CD8-positive, alpha-beta memory T cell (primary cell): ENCODE measurements at regions not wholly inside any gene's neighbourhood (a gene's known extent, or its start where the extent isn't known, plus 50 kb on each side); places are given as distances from the start of the nearest gene placed in this dataset.

Source experiments
- CTCF ChIA-PET: fragments of 350-600 bp; sonication (Branson Sonifier 250); formaldehyde crosslinking; loops from one replicate; lab custom pipeline; 2021; ENCODE audit warnings: antibody characterized with exemption; lab: Charles Lee
- POLR2A ChIA-PET: fragments of 350-600 bp; sonication (Branson Sonifier 250); formaldehyde crosslinking; loops from one replicate; lab custom pipeline; 2021; ENCODE audit warnings: antibody characterized with exemption; lab: Charles Lee
- DNase-seq, 5 donors: peaks; one replicate each; pipeline versions ENCODE4 v3.0.0 to v3.0.0-alpha.2; 2020 to 2022; ENCODE audit warnings: mixed read lengths in 1 of 5
- H3K27ac ChIP-seq: one replicate; pipeline ENCODE4 v1.7.0; 2013; ENCODE audit warnings: low read depth, mild to moderate bottlenecking, low read length, moderate library complexity
- H3K27me3 ChIP-seq: 2 replicates; pipeline ENCODE4 v1.7.0; 2013; ENCODE audit warnings: low read length, mild to moderate bottlenecking; ENCODE audit not compliant: insufficient read depth, poor library complexity, severe bottlenecking
- H3K36me3 ChIP-seq: 2 replicates; pipeline ENCODE4 v1.7.0; 2013; ENCODE audit warnings: mild to moderate bottlenecking, low read length, moderate library complexity; ENCODE audit not compliant: insufficient read depth
- H3K4me1 ChIP-seq: 2 replicates; pipeline ENCODE4 v1.7.0; 2013; ENCODE audit warnings: mild to moderate bottlenecking, low read length, moderate library complexity; ENCODE audit not compliant: insufficient read depth
- H3K4me3 ChIP-seq: 2 replicates; pipeline ENCODE4 v1.7.0; 2013; ENCODE audit warnings: mild to moderate bottlenecking, low read length
- H3K9me3 ChIP-seq: 2 replicates; pipeline ENCODE4 v1.7.0; 2013; ENCODE audit warnings: mild to moderate bottlenecking, low read length
- H3K27ac Mint-ChIP-seq, 8 donors: one replicate each; pipeline ENCODE4 v1.8.0; 2020 to 2021; ENCODE audit warnings: mixed read lengths in 8 of 8, mild to moderate bottlenecking in 6 of 8, inconsistent platforms in 3 of 8, moderate library complexity in 3 of 8
- H3K27me3 Mint-ChIP-seq, 2 donors: one replicate each; pipeline ENCODE4 v1.8.0; 2020 to 2021; ENCODE audit warnings: mixed read lengths in 2 of 2, mild to moderate bottlenecking in 1 of 2, moderate library complexity in 1 of 2
- H3K36me3 Mint-ChIP-seq, 3 donors: one replicate each; pipeline ENCODE4 v1.8.0; 2020 to 2021; ENCODE audit warnings: mixed read lengths in 3 of 3, inconsistent platforms in 1 of 3, mild to moderate bottlenecking in 1 of 3
- H3K4me1 Mint-ChIP-seq, 3 donors: one replicate each; pipeline ENCODE4 v1.8.0; 2020 to 2021; ENCODE audit warnings: mixed read lengths in 3 of 3, inconsistent platforms in 1 of 3, mild to moderate bottlenecking in 1 of 3
- H3K4me3 Mint-ChIP-seq, 7 donors: one replicate each; pipeline ENCODE4 v1.8.0; 2020 to 2021; ENCODE audit warnings: mixed read lengths in 7 of 7, mild to moderate bottlenecking in 6 of 7, moderate library complexity in 4 of 7, inconsistent platforms in 2 of 7
- H3K9me3 Mint-ChIP-seq, 5 donors: one replicate each; pipeline ENCODE4 v1.8.0; 2020 to 2022; ENCODE audit warnings: mixed read lengths in 5 of 5, mild to moderate bottlenecking in 3 of 5, moderate library complexity in 2 of 5, inconsistent platforms in 1 of 5

- Mint-ChIP-seq H3K27me3 (peaks cover 0 to 2% of the 10 kb centered on the region in 2 donors), H3K36me3 (no peaks in the 10 kb centered on the region), H3K9me3 (peaks cover 6 to 40% (median 11%) of the 10 kb centered on the region in 5 donors), H3K4me3 (no peak overlapping the region), H3K27ac (no peak overlapping the region), H3K4me1 (no peaks in the 10 kb centered on the region)
- Histone ChIP-seq H3K4me3 (no peak overlapping the region), H3K27ac (no peak overlapping the region), H3K27me3 (no peaks in the 10 kb centered on the region), H3K36me3 (no peaks in the 10 kb centered on the region), H3K4me1 (no peaks in the 10 kb centered on the region), H3K9me3 (no peaks in the 10 kb centered on the region)
- POLR2A ChIA-PET, result no interaction called here
- CTCF ChIA-PET, result no interaction called here
- DNase-seq, result no peak
These were observed 121.8 kb downstream of the RASSF9 start for GRCh38 chr12:85714425-85714824.

DNA sequence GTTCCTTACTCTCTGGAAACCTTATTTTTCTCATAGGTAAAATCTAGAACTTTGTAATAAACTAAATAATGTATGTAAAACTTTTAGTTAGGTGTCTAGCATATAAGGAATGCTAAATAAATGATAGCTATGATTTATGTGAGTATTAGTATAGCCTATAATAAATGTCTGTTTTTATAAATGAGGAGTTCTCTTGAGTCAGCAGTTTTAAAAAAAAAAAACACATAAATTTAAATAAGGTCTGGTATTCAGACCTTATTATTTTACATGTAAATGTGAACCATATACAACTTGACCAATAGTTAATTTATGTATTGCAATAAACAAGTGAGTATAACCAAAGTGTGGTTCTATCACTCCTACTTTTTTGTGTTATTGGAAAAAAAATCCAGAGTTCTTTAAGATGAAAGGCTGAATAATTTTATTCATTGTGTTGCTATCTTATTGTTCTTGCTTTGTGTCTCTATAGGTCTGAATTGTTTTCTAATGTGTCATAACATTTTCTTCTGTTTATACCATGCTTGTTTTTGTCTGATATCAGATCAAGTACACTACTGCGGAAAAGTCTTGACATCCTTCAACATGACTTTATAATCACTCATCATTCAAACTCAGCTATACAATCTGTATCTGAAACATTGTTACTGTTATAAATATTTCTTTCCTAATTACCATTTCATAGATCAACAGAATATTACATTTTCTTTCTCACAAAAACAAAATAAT is 115.7 kb downstream of the RASSF9 start:
- Histone ChIP-seq H3K27me3 (no peaks in the 10 kb centered on the region), H3K27ac (no peak overlapping the region), H3K36me3 (no peaks in the 10 kb centered on the region), H3K9me3 (no peaks in the 10 kb centered on the region), H3K4me3 (no peak overlapping the region), H3K4me1 (no peaks in the 10 kb centered on the region)
- no peak for DNase-seq
- Mint-ChIP-seq H3K4me3 (no peak overlapping the region), H3K9me3 (peaks cover 6 to 19% (median 10%) of the 10 kb centered on the region in 5 donors), H3K4me1 (no peaks in the 10 kb centered on the region), H3K36me3 (no peaks in the 10 kb centered on the region), H3K27ac (no peak overlapping the region), H3K27me3 (no peaks in the 10 kb centered on the region)
- POLR2A ChIA-PET, result no interaction called here
- CTCF ChIA-PET, result no interaction called here

DNA sequence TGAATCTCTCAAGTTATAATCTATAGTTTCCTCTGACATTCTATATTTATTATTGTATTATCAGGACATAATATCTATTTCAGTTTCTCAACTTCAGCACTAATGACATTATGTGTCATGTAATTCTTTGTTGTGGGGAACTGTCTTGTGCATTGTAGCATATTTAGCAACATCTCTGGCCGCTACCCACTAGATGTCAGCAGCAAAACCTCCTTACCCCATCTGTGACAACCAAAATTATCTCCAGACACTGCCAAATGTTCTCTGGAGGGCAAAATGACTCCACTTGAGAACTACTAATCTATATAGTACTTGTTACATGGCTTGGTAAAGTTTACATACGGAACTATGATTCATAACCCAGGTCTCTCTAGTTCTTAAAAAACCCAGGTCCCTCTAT is 110.2 kb downstream of the RASSF9 start:
- Histone ChIP-seq H3K4me3 (no peak overlapping the region), H3K27me3 (no peaks in the 10 kb centered on the region), H3K4me1 (no peaks in the 10 kb centered on the region), H3K36me3 (no peaks in the 10 kb centered on the region), H3K27ac (no peak overlapping the region), H3K9me3 (no peaks in the 10 kb centered on the region)
- Mint-ChIP-seq H3K36me3 (no peaks in the 10 kb centered on the region), H3K4me3 (no peak overlapping the region), H3K4me1 (no peaks in the 10 kb centered on the region), H3K27me3 (no peaks in the 10 kb centered on the region), H3K9me3 (peaks cover 0 to 20% (median 2%) of the 10 kb centered on the region in 5 donors), H3K27ac (no peak overlapping the region)
- DNase-seq, result no peak
- ChIA-PET CTCF (no interaction called here), POLR2A (no interaction called here)

DNA sequence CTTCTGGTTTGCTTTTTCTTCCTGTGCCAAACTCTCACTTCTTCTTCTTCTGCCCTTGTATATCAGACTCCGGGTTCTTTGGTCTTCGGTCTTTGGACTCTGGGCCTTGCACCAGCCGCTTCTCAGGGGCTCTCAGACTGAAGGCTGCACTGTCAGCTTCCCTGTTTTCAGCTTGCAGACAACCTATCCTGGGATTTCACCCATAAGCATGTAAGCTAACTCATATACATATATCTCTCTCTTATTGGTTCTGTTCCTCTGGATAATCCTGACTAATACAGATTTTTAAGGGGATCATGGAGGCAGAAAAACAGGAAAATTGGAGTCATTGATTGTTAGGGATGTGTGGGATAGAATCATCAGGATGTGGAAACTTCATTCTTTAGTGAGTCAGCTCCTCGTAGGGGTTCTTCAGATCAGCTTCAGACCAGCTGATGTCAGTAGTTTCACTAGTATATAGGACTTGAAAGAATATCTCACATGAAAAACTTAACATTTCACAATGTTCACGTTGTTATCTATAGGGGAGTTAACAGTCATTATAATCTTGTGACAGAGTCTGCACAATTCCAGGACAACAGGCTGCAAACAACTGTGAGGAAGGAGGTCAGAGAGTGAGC is 102.9 kb downstream of the RASSF9 start:
- Mint-ChIP-seq H3K4me3 (no peak overlapping the region), H3K9me3 (peaks cover 0 to 39% (median 5%) of the 10 kb centered on the region in 5 donors), H3K36me3 (no peaks in the 10 kb centered on the region), H3K27me3 (no peaks in the 10 kb centered on the region), H3K27ac (no peak overlapping the region), H3K4me1 (no peaks in the 10 kb centered on the region)
- DNase-seq, result no peak
- ChIA-PET POLR2A (no interaction called here), CTCF (no interaction called here)
- Histone ChIP-seq H3K36me3 (no peaks in the 10 kb centered on the region), H3K27me3 (no peaks in the 10 kb centered on the region), H3K4me1 (no peaks in the 10 kb centered on the region), H3K9me3 (no peaks in the 10 kb centered on the region), H3K27ac (no peak overlapping the region), H3K4me3 (no peak overlapping the region)

DNA sequence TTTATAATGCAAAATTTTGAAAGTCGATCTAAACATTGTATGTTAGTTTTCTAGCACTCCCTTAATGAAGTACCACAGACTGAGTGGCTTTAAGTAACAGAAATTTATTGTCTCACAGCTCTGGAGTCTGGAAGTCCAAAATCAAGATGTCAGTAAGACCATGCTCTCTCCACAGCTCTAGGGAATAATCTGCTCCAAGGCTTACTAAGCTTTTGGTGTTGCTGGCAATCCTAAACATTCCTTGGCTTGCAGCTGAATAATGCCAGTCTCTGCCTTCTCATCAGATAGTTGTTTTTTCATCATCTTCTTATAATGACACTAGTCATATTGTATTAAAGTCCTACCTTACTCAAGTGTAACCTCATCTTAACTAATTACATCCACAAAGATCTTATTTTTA is 102.2 kb downstream of the RASSF9 start:
- ChIA-PET CTCF (no interaction called here), POLR2A (no interaction called here)
- Histone ChIP-seq H3K4me1 (no peaks in the 10 kb centered on the region), H3K27me3 (no peaks in the 10 kb centered on the region), H3K36me3 (no peaks in the 10 kb centered on the region), H3K9me3 (no peaks in the 10 kb centered on the region), H3K27ac (no peak overlapping the region), H3K4me3 (no peak overlapping the region)
- Mint-ChIP-seq H3K36me3 (no peaks in the 10 kb centered on the region), H3K4me1 (no peaks in the 10 kb centered on the region), H3K9me3 (peaks cover 0 to 43% (median 4%) of the 10 kb centered on the region in 5 donors), H3K4me3 (no peak overlapping the region), H3K27me3 (no peaks in the 10 kb centered on the region), H3K27ac (no peak overlapping the region)
- no peak for DNase-seq

DNA sequence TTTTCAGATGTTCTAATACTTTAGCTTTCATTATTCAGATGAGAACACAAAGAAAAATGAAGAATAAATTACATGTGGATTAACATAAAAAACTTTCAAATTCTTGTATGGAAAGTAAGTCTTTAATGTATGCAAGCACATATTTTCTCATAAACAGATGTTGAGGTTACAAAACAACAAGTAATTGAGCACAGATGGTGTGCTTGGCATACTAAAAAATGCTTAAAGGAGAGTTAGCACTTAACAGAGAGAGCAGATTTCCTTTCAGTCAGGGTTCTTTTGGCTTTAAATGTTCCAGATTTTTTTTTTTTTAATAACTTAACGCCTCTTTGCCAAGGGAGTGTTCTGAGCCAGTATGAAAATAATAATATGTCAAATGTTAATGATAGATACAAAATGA is 96.0 kb downstream of the RASSF9 start:
- Mint-ChIP-seq H3K9me3 (peaks cover 0 to 12% (median 5%) of the 10 kb centered on the region in 5 donors), H3K27me3 (no peaks in the 10 kb centered on the region), H3K4me1 (no peaks in the 10 kb centered on the region), H3K27ac (no peak overlapping the region), H3K4me3 (no peak overlapping the region), H3K36me3 (no peaks in the 10 kb centered on the region)
- Histone ChIP-seq H3K27ac (no peak overlapping the region), H3K9me3 (no peaks in the 10 kb centered on the region), H3K36me3 (no peaks in the 10 kb centered on the region), H3K27me3 (no peaks in the 10 kb centered on the region), H3K4me1 (no peaks in the 10 kb centered on the region), H3K4me3 (no peak overlapping the region)
- DNase-seq, result no peak
- ChIA-PET POLR2A (no interaction called here), CTCF (no interaction called here)

DNA sequence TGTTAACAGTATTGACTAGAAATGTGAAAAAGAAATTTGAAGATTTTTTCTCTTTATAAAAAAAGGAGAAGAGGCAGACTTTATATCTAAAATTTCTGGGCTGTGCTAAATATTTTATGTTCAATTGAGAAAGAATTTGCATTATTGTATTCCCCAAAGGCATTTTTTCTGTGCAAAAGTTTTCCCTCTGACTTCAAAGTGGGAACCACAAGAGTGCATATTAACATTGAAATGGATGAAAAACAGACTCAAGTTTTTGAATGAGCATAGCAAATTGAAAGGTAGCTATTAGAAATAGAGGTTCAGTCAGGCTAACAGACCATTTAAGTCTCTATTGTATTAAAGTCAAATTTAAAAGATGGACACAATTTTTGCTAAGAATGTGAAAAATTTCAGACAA is 95.2 kb downstream of the RASSF9 start:
- POLR2A ChIA-PET, result no interaction called here
- no peak overlapping the region for H3K4me3 Mint-ChIP-seq
- H3K4me1 ChIP-seq, result no peaks in the 10 kb centered on the region
- H3K4me3 ChIP-seq, result no peak overlapping the region
- no peaks in the 10 kb centered on the region for H3K9me3 ChIP-seq
- no peaks in the 10 kb centered on the region for H3K27me3 Mint-ChIP-seq
- H3K27me3 ChIP-seq, result no peaks in the 10 kb centered on the region
- CTCF ChIA-PET, result no interaction called here
- H3K9me3 Mint-ChIP-seq, result peaks cover 0 to 12% (median 5%) of the 10 kb centered on the region in 5 donors
- H3K36me3 ChIP-seq, result no peaks in the 10 kb centered on the region
- no peaks in the 10 kb centered on the region for H3K4me1 Mint-ChIP-seq
- no peaks in the 10 kb centered on the region for H3K36me3 Mint-ChIP-seq
- no peak overlapping the region for H3K27ac Mint-ChIP-seq
- H3K27ac ChIP-seq, result no peak overlapping the region
- DNase-seq, result no peak

DNA sequence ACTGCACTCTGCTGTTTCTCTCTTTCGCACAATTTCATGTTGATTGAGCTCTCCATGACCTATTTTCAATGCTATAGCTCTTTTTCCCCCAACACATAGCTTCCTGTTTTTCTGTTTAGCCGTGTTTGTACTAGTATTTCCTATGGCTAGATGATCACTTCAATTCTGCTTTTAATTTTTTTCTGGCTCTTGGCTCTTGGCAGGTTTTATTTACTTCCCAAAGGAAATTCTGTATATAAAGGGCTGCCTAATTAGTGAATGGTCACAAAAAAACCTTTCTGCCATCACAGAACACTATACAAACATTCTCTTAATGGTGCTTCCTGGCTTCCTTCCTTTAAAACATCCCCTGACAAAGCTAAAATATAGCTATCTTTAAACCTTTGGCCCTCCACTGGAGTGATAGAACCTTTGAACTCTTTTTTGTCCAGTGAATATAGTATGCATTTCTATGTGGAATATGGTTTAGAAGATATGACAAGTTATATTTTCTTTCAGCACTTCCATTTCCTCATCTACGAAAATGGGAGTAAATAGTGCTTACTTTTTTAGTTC is 88.2 kb downstream of the RASSF9 start:
- Mint-ChIP-seq H3K4me3 (no peak overlapping the region), H3K9me3 (peaks cover 0 to 14% (median 3%) of the 10 kb centered on the region in 5 donors), H3K27ac (peak overlapping the region in 1 of 8 donors; percentile 72), H3K4me1 (no peaks in the 10 kb centered on the region), H3K36me3 (no peaks in the 10 kb centered on the region), H3K27me3 (no peaks in the 10 kb centered on the region)
- no peak overlapping the region for H3K27ac ChIP-seq
- no peak overlapping the region for H3K4me3 ChIP-seq
- H3K9me3 ChIP-seq, result no peaks in the 10 kb centered on the region
- POLR2A ChIA-PET, result no interaction called here
- H3K4me1 ChIP-seq, result no peaks in the 10 kb centered on the region
- DNase-seq, result no peak
- H3K36me3 ChIP-seq, result no peaks in the 10 kb centered on the region
- H3K27me3 ChIP-seq, result no peaks in the 10 kb centered on the region
- CTCF ChIA-PET, result no interaction called here
